Activated CD8-positive, alpha-beta memory T cell treated with anti-CD3 and anti-CD28 coated beads, Interleukin-2, amount 50 U/mL, for 24 hours (primary cell): ENCODE measurements at regions not wholly inside any gene's neighbourhood (a gene's known extent, or its start where the extent isn't known, plus 50 kb on each side); places are given as distances from the start of the nearest gene placed in this dataset.

Experiments used
- DNase-seq: peaks from one replicate; pipeline ENCODE4 v3.0.0-alpha.2; 2020; ENCODE audit errors: extremely low read depth

DNA sequence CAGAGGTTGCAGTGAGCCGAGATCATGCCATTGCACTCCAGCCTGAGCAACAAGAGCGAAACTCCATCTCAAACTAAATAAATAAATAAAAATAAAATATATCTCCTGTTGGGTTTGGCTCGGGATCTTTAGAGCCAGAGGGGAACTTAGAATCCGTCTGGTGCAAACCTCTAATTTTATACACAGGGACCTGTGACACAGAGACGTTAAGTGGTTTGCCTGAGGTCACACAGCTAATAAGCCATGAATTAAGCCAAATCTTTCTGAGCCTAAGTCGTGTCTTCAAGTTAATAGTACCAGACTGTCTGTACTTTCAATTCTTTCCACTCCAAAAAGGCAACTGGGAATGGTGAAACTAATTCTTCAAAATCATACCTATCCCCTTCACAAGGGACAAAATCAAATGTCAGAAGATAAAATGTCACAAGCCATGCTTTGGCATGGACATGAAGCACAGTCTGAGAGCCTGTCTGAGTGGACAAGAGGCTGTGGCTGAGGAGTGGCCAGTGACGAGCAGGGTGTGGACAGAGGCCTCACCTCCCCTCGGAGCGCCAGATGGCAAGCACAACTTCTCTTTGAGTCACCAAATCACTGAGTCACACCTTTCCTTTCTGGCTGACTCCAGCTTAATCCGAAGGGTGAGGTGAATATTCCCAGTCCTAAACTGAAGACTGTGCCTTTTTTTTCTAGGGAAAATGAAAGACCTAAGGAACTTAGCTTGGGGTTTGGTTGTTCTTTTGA lies 177.4 kb downstream of the TFAP2A start:
- DNase-seq: no peak

DNA sequence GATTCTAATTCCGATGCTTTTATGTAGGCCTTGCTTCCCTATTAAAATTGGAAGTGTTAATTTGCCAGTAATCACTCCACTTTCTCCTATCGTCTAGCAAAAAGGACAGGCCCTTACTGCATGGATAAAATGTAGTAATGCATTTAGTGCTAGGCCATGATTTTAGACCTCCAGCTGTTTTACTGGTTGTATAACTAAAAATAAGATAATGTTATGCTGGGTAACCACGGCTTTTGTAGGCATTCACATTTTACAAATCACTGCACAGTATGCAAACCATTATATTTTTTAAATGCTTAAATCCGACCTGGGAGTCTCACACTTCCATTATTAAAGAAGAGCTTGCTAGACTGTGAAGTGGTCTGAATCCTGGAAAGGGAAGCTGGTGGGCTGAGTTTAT lies 179.5 kb downstream of the TFAP2A start:
- DNase-seq: no peak

DNA sequence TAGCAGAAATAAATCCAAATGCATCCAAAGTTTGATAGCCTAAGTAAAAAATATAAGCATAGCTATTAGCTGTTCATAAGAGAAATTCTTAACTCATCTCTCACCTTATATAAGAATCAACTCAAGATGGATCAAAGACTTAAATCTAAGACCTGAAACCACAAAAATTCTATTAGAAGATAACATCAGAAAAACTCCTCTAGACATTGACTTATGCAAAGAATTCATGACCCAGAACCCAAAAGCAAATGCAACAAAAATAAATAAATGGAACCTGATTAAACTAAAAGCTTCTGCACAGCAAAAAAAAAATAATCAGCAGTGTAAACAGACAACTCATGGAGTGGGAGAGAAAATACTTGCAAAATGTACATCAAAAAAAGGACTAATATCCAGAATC lies 184.3 kb downstream of the TFAP2A start:
- no peak for DNase-seq

DNA sequence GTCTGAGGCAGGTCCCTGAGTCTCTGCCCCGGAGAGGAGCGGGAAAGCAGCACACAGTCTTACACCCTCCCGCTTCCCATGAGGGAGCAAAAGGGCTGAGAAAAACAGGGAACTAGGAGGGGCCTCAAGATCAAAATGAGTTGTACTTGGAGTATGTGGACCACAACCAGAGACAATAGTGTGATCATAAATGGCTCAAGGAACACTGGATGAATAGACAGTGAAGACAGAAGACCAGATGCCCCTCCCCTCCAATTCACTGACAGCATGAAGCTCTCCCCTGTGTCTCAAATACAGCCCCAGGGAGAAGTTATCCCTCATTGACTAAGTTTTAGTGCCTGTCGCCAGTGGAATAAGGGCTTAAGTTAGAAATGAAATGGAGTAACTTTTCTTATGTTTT lies 191.0 kb downstream of the TFAP2A start:
- no peak for DNase-seq

DNA sequence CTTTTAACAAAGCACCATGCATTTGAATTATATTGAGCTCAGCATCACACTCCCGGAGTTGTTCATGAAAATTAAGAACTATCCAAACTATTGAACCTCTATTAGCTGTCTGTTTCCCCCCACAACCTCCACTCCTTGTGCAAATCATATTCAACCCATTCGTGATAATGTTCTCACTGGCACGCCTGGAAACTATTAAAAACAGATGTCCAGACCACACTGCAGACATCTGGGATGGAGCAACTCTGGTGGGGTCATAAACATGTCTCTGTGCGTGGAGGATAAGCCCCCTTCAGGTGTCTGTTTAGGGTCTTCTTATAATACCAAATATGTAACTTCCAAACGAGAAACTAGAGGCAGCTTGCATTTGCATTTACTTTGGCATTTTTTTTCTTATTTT lies 193.7 kb downstream of the TFAP2A start:
- DNase-seq: no peak

DNA sequence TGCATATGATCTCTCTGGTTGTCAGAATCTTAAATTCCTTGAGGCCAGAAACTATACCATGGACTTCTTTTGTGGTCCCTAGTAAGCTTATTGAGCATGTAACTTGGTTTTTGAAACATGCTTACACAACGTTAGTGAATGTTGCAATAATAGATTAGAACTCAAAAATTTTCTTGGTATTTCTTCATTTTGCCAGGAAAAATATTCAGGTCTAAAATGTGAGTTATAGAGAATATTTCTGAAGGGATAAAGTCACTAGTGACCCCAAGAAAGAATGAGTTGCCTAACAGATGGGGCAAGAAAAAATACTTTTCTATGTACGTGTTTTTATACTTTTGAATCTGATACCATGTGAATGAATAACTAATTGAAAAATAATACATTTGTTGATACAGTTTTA lies 195.4 kb downstream of the TFAP2A start:
- no peak for DNase-seq

DNA sequence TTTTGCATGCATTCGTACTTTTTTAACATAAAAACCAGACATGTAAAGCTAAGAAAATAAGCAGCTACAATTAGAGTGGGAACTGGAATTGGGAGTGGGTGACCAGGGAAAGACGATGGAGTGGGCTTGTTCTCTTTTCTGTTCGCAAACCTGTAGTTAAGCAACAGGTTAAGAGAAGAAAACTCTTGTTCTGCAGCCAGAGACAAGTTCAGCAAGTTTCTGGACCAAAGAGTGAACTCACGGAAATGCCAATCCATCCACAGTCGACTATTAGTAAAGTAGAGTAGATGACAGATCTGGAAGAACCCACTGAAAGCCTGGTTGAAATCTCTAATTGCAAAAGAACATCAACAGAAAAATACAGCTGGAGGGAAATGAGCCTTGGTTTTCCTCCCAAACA lies 197.8 kb downstream of the TFAP2A start:
- DNase-seq: no peak

DNA sequence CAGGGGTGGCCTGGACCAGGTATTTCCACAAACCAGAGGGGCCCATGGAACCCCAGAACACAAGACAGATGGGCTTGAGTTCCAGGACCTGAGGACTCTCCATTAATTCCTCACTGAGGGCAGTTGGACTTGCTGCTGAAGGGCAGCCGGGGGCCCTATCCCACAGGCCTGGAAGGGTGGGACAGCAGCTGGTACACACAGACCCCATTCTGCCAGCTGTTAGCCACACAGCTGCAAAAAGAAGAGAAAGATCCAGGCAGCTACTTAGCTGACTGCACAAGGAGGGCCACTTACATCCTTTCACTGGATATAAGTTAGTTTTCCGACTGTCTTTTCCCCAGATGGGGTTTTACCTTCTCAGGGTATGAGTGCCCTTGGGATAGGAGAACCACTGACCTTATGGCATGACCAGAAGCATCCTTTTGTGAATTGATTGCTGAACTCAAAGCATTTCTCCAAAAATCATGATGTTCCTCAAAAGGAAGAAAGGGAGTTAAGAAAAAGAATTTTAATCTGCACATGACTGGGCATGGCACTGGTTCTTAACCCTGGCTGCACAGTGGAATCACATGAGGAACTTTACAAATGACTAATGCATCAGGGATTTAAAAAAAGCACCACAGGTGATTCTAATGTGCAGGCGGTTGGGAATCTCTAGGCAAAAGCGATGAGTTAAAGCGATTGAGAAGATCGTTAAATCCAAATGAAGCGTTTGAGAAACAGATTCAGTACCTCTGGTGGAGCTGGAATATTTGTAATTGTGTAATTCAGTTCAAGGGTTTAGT lies 199.4 kb downstream of the TFAP2A start:
- no peak for DNase-seq

DNA sequence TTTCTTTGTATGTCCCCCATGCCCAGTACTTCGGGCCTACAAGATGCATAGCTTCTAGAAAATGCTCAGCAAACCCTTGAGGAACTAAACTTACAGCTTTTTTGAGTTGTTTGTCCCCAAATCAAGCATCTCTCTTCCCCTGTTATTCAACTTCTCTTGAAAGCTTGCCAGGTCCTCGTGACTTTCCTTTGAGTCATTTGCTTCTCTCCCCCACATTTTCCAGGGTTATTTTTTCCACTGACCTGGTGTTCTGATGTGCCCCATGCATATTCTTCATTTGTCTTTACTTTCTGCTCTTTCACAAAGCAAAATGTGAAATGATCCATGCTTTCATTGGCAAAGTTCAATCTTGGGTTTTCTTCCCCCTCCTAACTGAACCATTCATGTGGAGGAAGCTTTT lies 204.8 kb downstream of the TFAP2A start:
- no peak for DNase-seq

DNA sequence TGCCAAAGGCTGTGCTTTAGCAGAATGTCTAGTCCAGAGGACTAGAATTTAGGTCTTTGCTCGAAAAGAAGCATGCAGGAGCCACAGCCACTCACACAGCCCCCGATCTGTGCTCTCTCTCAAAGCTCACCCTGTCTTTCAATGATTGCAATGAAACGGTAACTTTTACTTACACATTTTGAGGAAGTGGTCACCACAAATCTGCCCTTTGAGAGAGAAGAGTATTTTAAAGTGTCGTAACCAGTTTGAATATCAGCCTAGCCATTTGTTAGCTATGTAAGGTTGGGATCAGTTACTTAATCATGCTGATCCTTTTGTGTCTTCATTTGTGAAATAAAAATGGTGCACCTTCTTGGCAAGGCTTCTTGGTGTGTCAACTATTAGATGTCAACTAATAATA lies 209.0 kb downstream of the TFAP2A start:
- no peak for DNase-seq

DNA sequence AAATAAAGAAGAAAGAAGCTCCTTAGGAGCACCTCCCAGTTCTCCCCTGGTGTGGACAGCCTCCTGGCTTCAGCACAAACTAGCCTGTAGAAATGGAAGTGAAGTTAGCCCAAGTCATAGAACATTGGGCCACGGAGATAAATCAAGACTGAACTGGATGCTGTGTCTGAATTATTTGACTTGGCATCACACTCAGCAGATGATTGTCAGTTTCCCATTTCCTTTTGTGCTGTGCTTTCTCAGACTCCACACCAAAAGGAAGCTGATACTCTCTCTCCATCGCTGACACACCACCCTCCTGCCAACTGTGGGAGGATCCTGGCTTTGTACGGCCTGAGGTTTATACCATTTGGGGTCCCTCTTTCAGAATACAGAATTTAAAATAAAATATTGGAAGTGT lies 209.8 kb downstream of the TFAP2A start:
- DNase-seq: no peak

DNA sequence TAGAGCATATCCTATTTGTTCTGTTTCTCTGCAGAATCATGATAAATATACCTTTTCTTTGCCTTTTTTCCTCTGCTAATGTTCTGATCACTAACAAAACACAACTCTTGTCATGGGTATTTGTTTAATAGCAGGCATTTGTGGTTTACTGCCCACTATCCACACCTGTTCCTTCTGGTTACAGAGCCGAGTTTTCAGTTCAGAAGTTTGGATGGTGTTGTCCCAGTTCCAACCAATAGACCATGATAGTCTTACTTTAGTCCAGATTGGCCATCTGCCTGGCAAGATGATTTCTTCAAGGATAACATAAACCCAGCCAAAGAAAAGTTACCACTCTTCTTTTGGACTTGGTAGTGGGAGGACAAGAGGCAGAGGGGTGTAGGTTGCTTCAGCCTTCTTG lies 211.2 kb downstream of the TFAP2A start:
- no peak for DNase-seq

DNA sequence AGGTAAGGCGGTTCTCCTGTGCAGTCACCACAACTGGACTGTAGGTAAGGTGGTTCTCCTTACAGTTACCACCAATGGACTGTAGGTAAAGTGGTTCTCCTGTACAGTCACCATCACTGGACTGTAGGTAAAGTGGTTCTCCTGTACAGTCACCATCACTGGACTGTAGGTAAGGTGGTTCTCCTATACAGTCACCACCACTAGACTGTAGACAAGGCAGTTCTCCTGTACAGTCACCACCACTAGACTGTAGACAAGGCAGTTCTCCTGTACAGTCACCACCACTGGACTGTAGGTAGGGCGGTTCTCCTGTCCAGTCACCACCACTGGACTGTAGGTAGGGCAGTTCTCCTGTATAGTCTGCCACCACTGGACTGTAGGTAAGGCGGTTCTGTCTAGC lies 212.3 kb downstream of the TFAP2A start:
- DNase-seq: no peak

DNA sequence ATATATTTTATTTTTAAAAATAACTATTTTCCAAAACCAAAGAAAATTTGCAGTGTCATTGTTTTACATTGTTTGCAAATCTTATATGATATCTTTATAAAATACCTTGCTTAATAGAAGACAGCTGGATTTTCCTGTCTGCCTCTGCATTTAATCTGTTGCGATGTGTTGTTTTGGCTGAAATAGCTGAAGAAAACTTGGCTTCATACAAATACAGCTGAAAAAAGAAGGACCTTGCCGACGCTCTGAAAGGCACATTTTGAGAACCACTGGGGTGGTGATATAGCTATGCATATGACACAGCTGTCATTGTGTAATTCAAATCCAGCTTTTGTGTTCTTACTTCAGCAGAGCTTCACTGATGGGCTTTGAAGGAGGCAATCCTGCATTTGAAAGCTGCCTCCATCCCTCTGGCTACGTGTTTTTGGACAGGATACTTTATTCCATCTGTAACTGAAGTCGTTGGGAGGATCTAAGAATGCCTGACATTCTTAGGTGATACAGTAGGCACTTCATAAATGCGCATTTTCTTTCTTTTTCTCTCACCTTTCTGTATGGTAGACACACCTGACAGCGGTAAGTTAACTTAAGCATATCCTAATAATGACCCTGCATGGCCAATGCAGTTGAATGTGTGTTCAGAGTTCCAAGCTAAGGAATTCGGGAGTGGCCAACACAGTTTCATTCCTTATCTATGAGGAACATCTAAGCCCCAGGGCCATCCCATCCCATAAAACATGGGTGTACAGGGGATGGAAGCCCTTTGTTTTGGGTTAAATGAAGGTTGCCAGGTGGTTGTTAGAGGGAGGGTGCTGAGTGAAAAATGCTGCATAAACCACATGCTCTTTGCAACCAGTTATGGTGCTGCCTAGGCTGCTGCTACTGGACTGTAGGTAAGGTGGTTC lies 213.0 kb downstream of the TFAP2A start:
- no peak for DNase-seq

DNA sequence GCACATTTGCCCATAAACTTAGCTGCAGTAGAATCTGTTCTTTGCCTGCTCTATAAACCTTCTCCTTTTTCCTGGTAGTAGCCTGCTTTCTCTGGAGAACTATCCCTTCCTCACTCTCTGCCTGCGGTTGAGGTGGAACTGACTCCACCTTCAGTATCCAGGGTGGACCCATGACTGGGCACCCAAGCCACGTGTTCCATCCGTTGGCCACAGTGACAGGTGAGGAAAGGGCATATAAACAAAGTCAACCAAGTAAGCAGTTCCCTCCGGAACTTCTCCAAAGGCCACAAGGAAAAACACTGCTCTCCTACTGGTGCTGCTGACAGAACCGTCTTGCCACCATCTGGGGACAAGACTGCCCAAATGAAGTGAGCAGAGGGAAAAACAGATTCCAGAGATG lies 218.8 kb downstream of the TFAP2A start:
- DNase-seq: no peak

DNA sequence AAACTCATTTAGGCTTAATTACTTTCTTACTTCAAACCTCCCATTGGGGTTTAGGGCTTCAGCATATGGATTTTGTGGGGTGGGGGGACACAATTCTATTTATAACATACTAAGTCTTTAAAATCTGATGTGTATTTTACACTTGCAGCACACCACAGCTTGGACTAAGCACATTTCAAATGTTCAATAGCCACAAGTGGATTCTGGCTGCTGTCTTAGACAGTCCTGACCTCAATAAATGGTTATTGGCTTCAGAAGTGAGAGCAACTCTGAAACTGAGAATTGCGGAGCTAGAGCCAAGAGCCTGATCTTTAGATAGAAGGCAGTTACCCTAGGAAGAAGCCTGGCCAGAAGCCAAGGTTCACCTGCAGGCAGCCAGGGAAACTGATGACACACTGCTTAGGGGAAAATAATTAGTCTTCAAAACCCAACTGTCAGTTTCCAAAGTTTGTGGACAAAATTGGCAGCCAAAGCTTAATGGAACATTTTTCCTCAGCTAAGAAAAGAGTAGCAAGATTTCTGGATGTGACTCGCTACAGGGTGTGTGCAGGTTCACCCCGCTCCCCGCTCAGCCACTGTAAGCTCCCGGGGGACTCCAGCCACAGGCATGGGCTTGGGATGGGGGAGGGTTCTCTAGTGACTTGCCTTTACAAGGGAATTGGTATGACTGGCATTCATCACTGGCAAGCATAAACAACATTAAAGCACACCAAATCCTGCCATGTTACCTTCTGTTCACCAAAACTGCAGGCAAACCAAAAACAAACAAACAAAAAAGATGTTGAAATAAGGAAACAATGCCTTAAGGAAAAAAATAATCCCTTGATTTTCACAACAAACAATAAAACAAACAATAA lies 219.8 kb downstream of the TFAP2A start:
- DNase-seq: no peak

DNA sequence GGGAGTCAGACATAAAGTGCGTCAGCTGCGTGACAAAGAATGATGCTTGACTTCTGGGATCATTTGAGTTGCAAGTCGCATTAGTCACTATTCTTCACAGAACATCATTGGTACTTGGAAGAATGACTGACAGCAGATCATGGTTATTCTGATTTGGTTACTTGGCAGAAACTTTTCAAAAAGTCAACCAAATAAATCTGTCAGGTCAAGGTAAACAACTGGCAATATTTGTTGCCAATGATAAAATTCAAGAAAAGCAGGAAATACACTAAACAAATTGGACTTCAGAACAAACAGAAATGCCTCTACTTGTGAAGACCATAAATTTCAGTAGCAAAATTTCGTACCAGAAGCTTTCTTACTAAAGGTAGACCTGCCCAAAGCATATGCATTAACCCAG lies 221.6 kb downstream of the TFAP2A start:
- no peak for DNase-seq

DNA sequence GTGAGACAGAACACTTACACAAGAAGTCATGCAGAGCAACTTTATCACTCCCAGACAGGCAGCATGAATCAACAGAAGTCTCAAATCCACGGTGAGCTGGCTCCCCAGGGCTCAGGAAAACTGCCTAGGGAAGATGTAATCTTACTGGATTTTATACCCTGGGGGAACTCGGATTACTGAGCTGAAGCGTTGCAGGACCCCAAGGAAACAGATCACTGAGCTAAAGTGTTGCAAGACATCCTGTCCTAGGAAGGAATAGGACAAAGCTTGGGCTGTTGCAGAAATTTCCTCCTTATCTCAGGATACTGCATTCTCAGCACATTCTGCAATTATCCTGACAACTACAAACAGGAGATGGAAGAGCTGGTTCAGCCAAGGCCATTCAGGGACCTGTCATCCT lies 224.8 kb downstream of the TFAP2A start:
- no peak for DNase-seq

DNA sequence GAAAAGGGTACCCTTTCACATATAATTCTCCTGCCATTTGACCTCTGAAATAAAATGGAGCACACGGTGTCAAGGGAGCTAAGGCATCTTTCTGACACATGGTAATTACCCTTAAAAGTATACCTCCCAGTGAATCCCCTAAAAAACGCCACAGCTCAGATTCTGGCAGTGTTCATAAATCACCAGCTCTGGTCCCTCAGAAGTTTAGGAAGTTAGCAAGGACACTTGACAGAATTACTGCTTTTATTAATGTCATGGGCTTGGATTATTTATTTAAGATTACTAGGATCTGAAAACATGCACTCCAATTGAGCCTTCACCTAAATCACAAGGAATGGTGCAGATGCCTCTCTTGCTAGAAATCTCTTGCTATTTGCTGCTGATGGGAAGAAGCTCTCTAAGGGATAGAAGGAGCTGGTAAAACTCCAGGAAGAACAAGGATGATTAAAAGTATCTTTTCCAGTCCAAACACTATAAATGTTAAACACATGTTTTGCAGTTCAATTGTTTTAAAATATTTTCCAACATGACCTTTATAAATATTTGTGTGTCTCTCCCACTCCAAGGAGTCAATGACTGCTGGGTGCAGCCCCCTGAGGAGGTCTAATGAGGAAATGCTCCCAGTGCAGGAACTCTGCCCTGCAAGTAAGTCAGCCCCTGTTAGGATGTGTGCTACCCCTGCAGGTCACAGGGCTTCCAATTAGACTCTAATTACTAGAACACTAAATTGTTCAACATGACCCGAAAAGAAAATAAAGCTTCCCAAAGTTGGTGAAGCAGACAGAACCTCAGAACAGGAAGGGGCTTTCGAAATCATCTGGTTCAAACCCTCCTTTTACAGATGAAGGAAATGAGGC lies 230.3 kb downstream of the TFAP2A start:
- DNase-seq: no peak
